ENCODE measurements at regions not wholly inside any gene's neighbourhood (a gene's known extent, or its start where the extent isn't known, plus 50 kb on each side); places are given as distances from the start of the nearest gene placed in this dataset.
"Not testable (repeated sequence)": the region's sequence is repeated elsewhere in the genome, so short reads cannot be mapped to it uniquely, and the experiment has no call there.

- not testable (repeated sequence) for DNase-seq (ENCODE audit: low read depth in 2 of 2)
Observed at GRCh38 chr7:51805783-51806431, 489.3 kb upstream of the COBL start.

- DNase-seq (ENCODE audit: low read depth in 2 of 2): no peak
Observed at GRCh38 chr7:51802718-51803117, 486.1 kb upstream of the COBL start.

GRCh38 chr7:51797371-51797770, 480.8 kb upstream of the COBL start:
- no peak for DNase-seq (ENCODE audit: low read depth in 2 of 2)

GRCh38 chr7:51792796-51793195, 476.2 kb upstream of the COBL start:
- no peak for DNase-seq (ENCODE audit: low read depth in 2 of 2)

GRCh38 chr7:51789489-51789888, 472.9 kb upstream of the COBL start:
- DNase-seq (ENCODE audit: low read depth in 2 of 2): no peak

GRCh38 chr7:51786284-51786683, 469.7 kb upstream of the COBL start:
- no peak for DNase-seq (ENCODE audit: low read depth in 2 of 2)

- no peak for DNase-seq (ENCODE audit: low read depth in 2 of 2)
Observed at GRCh38 chr7:51785876-51786275, 469.3 kb upstream of the COBL start.

GRCh38 chr7:51785171-51785570, 468.6 kb upstream of the COBL start:
- no peak for DNase-seq (ENCODE audit: low read depth in 2 of 2)

GRCh38 chr7:51783241-51783640, 466.6 kb upstream of the COBL start:
- no peak for DNase-seq (ENCODE audit: low read depth in 2 of 2)

- no peak for DNase-seq (ENCODE audit: low read depth in 2 of 2)
Observed at GRCh38 chr7:51778121-51778520, 461.5 kb upstream of the COBL start.

GRCh38 chr7:51774178-51774577, 457.6 kb upstream of the COBL start:
- DNase-seq (ENCODE audit: low read depth in 2 of 2): no peak

- DNase-seq (ENCODE audit: low read depth in 2 of 2): no peak
Observed at GRCh38 chr7:51772190-51772589, 455.6 kb upstream of the COBL start.

GRCh38 chr7:51764976-51765375, 448.4 kb upstream of the COBL start:
- no peak for DNase-seq (ENCODE audit: low read depth in 2 of 2)

- DNase-seq (ENCODE audit: low read depth in 2 of 2): no peak
Observed at GRCh38 chr7:51759985-51760384, 443.4 kb upstream of the COBL start.

GRCh38 chr7:51757960-51758359, 441.4 kb upstream of the COBL start:
- no peak for DNase-seq (ENCODE audit: low read depth in 2 of 2)

- DNase-seq (ENCODE audit: low read depth in 2 of 2): no peak
Observed at GRCh38 chr7:51732951-51733350, 416.3 kb upstream of the COBL start.

GRCh38 chr7:51732116-51732515, 415.5 kb upstream of the COBL start:
- DNase-seq (ENCODE audit: low read depth in 2 of 2): no peak

- DNase-seq (ENCODE audit: low read depth in 2 of 2): no peak
Observed at GRCh38 chr7:51731075-51731474, 414.5 kb upstream of the COBL start.

GRCh38 chr7:51727441-51727840, 410.8 kb upstream of the COBL start:
- no peak for DNase-seq (ENCODE audit: low read depth in 2 of 2)

GRCh38 chr7:51706851-51707250, 390.2 kb upstream of the COBL start:
- peak; percentile 1 to 61 for DNase-seq (ENCODE audit: low read depth in 2 of 2)

GRCh38 chr7:51705701-51706100, 389.1 kb upstream of the COBL start:
- DNase-seq (ENCODE audit: low read depth in 2 of 2): no peak

- no peak for DNase-seq (ENCODE audit: low read depth in 2 of 2)
Observed at GRCh38 chr7:51702673-51703072, 386.1 kb upstream of the COBL start.

- no peak for DNase-seq (ENCODE audit: low read depth in 2 of 2)
Observed at GRCh38 chr7:51701935-51702334, 385.3 kb upstream of the COBL start.

- no peak for DNase-seq (ENCODE audit: low read depth in 2 of 2)
Observed at GRCh38 chr7:51700593-51701215, 384.1 kb upstream of the COBL start.
